Mucosa of gallbladder (tissue), 1 donor: ENCODE measurements at regions not wholly inside any gene's neighbourhood (a gene's known extent, or its start where the extent isn't known, plus 50 kb on each side); places are given as distances from the start of the nearest gene placed in this dataset.

Source experiments
- DNase-seq: peaks from one replicate; pipeline ENCODE4 v3.0.0-alpha.2; 2020; ENCODE audit warnings: low spot score
- donor health status: DM: no; HTN: no; CAD: no.

DNA sequence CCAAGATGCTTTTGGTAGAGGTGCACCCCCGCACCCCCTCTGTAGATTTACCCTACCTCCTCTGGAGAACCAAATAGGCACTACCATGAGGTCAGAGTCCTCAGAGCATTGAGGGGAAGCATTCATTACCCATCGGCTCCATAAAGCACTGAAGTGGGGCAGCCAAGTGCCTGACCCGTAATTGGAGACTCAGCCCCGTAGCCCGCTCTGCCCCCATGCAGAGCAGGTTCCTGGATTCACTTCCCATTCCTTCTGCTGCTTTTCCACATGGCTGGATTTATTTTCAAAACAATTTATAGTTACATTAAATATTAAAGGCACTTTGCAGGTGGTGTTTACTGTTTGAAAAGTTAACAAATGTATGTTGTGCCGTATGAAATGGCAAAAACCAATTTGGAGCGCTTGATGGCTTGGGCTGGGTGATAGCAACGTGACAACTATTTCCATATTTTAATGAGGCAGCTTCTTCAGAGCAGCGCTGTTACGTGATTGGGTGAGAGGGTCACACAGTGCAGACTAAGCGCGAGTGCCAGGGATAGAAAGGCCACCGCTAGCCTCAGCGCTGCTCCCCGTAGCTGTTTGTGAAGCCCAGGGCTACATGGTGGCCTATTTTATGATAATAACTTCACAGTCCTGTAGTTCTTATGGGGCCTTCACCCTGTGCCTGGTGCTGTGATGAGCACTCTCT lies 373.8 kb upstream of the PROK2 start:
- DNase-seq: no peak

DNA sequence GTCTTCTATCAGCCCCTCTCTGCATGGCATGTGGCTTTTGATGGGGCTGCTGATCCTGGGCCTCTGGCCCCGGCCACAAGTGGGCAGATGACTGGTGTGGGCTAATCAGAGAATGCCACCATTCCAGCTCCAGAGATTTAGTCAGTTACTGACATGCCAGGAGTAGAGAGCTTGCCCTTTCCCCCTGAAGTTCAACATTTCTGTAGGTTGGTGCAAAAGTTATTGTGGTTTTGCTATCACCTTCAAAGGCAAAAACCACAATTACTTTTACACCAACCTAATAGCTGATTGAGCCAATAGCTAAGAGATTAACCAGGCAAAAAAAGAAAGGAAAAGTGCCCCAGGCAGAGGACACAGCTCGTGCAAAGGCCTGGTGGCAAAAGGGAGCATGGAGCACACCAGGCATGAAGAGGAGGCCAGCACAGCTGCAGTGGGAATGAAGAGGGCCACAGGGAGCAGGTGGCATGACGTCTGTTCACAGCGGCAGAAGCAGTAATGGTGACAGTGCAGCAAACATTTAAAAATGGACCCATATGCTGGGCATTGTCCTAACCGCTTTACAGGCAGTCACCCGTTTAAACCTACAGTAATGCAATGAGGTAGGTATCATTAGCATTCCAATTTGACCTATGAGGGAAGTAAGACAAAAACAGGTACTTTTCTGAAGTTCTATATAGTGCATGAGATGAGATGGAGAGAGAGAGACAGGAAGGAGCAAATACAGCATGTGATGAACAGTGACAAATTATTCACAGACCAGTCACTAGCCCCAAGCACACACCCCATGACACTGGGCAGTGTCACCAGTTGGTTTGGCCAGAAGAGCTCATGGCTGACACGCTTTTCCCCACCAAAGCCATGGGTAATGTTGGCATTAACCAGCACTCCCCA lies 373.0 kb upstream of the PROK2 start:
- no peak for DNase-seq

DNA sequence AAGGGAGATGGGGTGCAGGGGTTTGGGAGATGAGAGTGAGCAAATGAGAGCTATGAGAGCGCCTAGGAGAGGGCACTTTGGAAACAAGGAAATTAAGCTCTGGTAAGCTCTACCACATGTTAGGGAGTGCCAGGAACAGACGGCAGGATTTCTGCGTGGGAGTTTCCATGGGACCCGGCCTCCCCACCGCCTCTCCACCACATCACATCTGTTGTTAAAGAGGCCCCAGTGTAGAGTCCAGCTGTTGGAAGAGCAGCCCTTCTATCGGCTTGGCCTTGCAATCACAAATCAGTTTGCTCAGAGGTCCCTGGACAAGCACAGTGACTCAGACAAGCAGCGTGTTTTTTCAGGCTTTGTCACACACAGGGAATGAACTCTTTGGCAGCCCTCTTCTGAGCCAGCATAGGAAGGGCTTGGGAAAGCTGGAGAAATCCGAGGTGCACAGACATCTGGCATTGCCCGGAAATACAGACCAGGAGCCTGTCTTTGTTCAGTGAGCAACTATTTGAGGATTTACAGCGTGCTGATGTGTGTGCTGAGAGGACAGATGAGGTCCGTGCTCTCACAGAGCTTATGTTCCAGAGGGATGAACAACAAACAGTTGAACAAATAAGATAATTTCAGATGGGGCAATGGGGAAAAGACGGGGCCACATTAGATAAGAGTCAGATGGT lies 370.6 kb upstream of the PROK2 start:
- peak; percentile 44 for DNase-seq

DNA sequence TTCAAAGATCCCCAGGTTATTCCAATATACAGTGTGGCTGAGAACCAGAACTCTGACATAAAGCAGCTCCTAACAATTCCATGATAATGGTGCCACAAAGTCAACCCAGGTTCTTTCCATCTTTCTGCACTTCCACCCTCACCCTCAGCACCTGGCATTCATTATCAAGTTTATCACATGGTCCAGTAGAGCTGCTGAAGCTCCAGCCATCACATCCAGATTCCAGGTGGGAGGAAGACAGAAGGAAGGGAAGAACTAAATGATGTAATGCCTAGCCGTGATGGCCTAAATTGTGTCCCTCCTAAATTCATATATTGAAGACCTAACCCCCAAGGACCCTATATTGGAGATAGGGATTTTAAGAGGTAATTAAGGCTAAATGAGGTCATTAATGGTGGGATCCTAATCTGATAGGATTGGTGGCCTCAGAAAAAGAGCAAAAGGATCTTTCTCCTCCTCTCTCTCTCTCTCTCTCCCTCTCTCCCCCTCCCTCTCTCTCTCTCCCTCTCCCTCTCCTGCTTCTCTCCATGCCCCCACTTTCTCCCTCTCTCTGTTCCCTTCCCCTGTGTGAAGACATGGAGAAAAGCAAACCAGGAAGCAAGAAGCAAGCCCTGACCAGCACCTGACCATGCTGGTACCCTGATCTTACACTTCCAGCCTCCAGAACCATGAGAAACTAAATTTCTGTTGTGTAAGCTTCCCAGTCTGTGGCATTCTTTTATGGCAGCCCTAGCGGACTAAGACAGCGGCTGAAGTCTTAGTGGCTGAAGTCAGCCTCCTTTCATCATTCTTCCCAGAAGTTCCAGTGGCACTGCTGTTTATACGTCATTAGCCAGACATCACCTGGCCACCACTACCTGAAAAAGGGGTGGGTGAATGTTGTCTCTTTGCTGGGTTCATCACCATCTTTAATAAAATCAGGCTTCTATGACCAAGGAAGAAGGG lies 369.7 kb upstream of the PROK2 start:
- DNase-seq: no peak

DNA sequence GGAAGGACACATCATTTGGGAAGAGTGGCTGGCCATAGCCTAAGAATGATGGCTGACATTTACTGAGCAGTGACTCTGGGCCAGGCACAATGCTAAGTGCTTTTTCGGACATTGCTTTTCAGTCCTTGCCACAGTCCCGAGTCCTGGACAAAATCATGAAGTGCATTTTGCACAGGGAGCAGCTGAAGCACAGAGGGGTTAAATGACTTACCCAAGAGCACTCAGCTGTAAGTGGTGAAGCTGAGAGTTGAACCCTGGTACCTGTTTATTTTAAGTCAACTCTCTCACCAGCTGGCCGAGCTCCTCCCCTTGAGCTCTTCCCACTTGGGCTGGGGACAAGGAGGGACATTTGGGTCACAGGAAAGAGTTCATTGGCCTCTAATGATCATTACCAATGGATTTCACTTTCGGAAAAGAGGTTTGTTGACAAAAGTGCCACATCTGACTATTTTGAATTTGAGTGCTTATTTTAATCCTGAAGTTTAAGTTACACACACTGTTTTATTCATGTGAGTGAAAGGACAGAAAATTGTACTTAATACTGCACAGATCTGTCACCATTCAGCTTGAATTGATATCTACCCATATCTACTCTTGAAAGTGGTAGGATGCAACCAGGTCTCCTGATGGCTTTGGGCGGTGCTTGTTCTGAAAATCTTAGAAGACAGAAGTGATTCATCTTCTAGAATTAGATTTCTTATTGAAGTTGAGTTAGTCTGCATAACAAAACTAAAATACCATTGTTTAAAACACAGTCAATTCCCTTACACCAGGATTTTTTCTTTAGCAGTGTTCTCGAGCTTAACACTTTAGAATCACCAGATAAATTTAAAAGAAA lies 368.7 kb upstream of the PROK2 start:
- DNase-seq: no peak

DNA sequence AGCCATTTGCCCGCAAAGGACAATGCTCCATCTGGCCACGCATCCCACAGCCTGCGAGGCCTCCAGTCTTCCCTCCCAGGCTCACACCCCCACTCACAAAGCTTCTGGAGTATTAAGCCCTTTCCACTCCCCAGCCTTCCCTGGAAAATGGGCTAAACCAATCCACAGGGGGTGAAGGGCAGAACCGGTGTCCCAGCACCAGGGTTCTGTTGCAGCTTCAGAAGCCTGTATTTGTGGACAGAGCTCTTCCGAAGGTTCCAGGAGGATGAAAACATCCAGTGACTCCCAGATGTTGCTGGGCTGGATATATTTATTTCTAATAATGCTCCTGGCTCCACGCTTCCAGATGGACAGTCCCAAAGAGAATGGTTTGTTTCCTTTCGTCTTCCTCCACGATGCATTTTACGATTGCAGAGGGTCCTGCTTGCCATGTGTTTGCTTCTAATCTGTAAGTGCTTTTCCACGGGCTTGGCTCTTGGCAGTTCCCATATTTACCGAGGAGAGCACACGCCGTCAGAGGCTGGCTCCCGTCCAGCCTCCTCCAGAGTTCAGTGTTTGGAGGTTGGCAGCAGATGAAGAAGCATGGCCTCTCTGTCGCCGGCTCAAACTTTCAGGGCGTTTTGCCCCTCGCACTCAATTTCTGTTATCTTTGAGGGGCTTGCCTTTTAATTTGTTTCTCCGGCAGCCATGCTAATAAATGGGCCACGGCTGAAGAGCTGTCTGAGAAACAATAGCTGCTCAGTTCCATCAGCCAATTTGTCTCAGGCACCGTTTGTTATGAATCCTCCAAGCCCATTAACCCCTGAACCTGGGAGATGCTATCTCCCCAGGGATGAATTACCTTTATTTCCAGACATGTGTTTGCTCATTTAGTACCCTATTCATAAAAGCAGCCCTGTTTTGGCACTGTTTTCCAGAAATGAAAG lies 367.9 kb upstream of the PROK2 start:
- peak; percentile 75 for DNase-seq

DNA sequence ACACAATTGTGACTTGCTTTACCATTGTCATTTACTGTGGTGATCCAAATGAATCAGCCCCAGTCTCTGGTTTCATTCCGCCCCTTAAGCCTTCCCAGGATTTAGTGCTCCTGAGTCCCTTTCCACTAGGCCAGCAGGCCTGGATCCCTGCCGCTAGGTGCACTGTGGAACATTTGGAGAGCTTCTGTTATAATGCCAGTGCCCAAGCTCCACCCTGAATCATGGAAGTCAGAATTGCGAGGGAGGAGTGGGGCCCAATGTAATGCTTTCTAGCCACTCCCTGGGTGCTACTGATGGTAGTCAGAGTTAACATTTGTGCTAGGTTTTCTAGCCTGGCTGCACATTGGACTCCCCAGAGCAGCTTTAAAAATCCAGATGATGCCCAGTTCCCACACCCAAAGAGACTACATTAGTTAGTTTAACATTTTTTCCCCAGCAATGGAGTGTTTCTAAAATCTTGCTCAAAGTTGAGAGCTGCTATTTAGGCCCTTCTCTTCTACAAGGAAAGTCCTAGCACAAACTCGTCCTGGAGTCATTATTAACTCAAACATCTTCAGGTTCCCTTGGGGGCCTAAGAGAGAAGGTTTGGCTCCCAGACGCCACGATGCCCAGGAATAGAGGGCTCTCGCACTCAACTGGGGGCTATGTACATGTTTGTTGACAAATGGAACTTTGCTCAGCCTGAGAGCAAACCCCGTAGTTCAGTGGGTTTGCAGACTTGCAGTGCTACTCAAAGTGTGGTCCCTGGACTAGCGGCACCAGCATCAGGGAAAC lies 366.7 kb upstream of the PROK2 start:
- DNase-seq: no peak

DNA sequence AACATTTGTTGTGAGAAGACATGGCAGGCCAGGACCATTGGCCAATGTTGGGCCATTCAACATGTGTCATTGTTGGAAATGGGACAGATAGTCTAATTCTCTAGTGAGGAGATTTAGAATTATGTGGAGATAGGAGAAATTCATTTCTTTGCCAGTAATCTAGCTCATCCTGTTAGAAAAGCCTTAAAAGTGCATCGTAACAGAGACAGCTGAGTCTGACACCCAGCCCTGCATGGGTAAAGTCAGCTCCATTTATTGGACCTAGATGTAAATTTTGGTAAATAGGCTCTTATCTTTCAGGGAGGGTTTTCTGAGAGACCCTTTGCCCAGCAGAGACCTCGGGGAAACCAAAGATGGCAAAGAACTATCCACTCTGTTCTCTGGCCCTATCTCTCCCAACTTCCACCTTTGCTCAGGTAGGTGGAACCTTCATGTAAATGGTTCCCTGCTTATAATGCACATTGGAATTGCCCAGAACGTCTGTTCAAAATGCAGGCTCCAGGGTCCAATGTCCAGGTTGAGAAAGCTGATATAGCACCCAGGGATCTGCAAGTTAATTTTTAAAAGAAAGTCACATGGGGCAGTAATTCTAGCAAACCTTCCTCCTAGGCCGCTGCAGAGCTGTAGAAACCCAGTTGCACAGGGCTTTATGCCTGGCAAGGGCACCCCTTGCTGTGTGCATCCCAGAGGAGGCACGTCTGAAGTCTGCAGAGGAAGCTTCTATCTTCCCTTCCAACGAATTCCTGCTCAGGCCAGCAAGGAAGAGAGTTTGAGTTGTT lies 365.9 kb upstream of the PROK2 start:
- DNase-seq: peak; percentile 81

DNA sequence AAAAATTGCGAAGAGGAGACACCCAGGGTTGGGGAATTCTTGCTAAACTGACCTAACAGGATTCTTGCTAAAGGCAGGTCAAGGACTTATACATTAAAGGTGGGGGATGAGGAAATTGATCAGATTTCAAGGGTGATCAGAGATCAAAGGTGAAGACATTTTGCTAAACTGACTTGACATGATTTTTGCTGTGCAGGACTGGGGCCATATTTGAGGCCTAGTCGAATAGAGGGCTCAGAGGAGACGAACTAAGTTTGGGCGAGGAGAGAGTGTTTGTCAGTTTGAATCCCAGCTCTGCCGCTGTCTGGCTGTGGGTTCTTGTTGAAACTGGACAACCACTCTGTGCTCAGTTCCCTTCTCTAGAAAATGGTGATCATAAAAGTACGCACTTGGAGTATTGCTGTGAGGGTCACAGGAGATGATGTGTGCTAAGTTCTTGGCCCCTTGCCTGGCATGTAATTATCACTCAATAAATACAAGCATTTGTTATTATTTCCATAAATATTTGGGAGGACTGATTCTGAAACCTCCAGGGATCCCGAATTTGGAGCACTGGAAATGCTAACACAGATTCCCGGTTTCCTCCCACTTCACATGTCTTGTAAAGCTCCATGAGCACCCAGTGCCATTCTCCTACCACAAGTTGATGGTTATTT lies 364.8 kb upstream of the PROK2 start:
- DNase-seq: no peak

DNA sequence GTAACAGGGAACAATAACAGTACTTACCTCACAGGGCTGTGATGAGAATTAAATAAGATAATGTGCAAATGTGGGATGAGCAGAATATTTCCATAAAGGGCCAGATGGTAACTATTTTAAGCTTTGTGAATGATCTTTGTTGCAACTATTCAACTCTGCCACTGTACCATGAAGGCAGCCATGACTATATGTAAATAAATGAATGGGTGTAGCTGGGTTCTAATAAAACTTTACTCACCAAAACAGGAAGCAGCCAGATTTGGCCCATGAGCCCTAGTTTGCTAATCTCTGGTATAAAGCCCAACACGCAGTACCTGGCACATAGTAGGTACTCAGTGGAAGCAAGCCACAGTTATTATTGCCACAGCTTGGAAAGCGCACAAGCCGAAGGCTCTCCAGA lies 362.7 kb upstream of the PROK2 start:
- no peak for DNase-seq

DNA sequence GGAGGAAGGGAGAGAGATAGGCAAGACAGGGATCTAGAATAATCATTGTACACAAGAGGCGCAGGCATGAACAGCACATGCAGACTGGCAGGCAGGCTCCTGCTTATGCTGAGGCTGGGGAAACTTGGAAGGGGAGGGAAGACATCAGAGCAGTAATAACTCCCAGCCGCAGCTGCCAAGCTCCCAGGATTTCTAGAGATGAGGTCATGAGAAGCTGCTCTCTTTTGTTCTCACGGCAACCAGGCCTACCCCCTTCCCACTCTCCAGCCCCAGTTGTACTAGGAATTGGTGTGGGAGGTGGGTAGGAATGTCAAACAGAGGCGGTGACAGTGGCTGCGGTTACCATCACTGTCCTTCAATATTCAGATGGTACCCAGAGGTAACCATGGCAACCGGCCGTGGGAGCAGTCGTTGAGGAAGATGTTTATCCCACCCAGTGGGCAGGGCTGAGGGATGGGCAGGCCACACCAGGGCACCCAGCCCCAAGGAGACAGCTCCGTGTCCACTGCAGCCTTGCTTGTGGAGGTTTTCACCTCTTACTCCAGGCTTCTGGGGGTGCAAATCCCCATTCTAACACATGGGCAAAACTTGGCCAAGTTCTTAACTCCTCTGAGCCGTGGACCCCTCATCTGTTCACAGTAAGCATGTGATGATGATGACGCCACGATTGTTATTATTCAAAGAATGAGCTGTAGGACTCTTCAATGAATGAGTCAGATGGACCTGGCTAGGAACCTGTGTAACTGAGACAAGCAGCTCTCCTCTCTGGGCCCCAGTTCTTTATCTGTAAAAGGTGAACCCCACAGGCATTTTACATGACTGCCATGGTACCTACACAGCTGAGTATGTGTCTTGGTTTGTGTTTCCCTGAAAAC lies 360.8 kb upstream of the PROK2 start:
- no peak for DNase-seq

DNA sequence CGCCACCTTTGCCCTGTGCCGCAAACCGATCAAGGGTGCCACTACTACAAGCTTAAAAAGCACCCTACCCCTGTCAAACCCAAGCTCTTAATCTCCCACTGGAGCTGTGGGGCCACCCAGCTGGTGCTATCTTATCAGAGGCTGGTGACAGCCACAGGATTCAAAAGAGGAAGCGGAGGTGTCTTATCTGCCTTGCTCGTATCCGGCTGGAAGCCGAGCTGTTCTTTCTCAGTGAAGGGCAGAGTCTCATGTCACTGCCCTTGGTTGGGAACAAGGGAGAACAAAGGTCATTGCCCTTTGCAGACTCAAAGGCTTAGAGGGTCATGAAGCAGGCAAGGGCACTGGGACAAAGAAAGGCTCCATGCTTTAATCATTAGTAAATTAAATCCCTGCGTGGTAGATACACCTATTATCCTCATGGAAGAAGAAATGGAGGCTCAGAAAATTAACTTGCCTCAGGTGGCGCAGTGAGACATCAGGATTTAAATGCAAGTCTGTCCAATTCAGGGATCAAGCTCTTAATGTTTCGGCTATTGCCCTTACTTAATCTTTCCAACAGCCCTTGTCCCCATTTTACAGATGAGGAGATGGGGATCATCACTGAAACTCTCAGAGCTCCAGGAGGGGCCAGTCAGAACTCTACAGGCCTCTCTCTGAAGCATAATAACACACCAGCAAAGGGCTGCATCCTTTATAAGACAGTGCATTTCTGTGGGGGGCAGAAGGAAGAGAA lies 360.0 kb upstream of the PROK2 start:
- peak; percentile 52 for DNase-seq

DNA sequence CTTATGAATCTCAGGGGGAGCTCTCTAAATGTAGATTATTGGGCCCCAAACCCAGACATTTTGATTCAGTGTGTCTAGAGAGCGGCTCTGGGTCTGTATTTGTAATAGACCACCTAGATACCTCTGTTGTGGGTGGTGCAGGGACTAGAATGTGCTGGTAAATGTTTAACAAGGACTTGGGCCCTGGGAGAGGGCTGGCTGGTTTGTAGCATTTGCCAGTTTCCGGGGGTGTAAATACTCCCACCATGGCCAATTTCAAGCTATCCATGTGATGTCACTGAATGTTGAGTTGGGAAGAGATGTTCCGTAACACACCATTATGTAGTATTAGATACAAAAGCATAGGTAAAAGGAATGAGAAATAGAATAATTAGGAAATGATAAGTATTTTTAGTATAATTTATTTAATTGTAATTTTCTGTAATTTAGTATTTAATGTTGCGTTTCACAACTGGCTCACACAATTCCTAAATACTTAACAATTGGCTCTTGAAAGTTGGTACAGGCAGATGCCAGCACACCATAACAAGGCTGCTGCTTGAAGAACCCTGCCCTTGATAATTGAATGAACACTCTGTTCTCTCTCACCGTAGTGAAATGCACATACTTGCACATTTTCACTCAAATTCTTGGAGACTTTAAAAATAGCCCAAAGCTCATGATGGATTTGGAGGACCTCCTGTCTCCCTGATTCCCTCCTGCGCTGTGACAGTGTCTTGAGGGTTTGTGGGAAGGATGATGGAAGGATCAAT lies 359.2 kb upstream of the PROK2 start:
- no peak for DNase-seq

DNA sequence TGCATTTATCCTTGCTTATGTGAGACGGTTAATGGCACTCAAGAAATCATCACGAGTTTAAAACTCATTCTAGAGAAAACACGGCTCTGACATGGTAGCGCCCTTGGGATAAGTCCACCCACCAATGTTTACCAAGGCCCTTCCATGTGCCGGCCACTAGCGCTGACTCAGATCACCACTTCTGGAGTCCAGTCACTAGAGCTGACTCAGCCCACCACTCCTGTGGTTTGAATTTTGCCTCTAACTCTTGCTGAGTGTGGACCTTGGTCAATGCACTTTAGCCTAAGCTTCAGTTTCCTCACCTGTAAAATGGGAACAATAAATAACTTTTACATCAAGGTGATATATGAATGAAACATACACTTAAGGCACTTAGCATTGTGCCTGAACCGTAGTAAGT lies 358.4 kb upstream of the PROK2 start:
- DNase-seq: no peak

DNA sequence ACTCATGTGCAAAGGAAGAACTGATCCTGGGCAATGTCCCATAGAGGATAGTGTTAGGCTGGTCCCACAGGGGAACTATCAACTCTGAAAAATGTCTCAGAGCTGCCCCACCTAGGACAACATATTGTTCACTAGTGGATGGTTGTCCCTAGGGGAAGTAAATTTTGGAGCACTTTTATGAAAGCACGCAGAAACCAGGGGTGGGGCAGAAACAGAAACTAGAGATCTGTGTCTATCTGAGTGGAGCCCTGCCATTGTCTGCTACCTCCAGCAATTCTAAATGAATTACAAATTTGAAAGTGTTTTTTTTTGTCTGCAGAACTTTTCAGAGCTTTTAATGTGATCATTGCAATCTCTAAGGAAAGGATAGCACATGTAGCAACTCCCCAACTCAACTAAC lies 357.1 kb upstream of the PROK2 start:
- no peak for DNase-seq
